Stomach (tissue), 8 donors: ENCODE measurements at regions not wholly inside any gene's neighbourhood (a gene's known extent, or its start where the extent isn't known, plus 50 kb on each side); places are given as distances from the start of the nearest gene placed in this dataset.

Experiments used
- DNase-seq, 2 donors: peaks; one replicate each; pipeline versions ENCODE4 v3.0.0 to v3.0.0-alpha.2; 2013 to 2019
- H3K27ac ChIP-seq, 5 donors: fragments of 200-600 bp in 4 of 5; sonication (generic) in 4 of 5; one replicate each; pipeline ENCODE4 v1.5.1; 2013 to 2019; ENCODE audit warnings: mild to moderate bottlenecking in 1 of 5, moderate library complexity in 1 of 5
- H3K27me3 ChIP-seq, 3 donors: fragments of 200-600 bp; sonication (generic); one replicate each; pipeline ENCODE4 v1.5.1; 2017 to 2019; ENCODE audit warnings: mixed run types in 1 of 3
- H3K36me3 ChIP-seq, 4 donors: fragments of 200-600 bp; sonication (generic); 1 replicate in 3 of 4; 2 replicates in 1 of 4; pipeline ENCODE4 v1.5.1; 2016 to 2019
- H3K4me1 ChIP-seq, 4 donors: fragments of 200-600 bp; sonication (generic); one replicate each; pipeline ENCODE4 v1.5.1; 2016 to 2019
- H3K4me3 ChIP-seq, 4 donors: fragments of 200-600 bp; sonication (generic) in 3 of 4; one replicate each; pipeline ENCODE4 v1.5.1; 2016 to 2019; ENCODE audit warnings: mild to moderate bottlenecking in 1 of 4
- H3K9me3 ChIP-seq, 4 donors: fragments of 200-600 bp; sonication (generic); one replicate each; pipeline ENCODE4 v1.5.1; 2016 to 2019
- CTCF ChIP-seq, 7 experiments: fragments of 450-650 bp in 4 of 7; fragments of 200-600 bp in 3 of 7; sonication (generic) in 3 of 7; IDR thresholded peaks; one replicate each; pipeline ENCODE4 v1.5.1; 2016 to 2019; ENCODE audit warnings: antibody characterized with exemption in 7 of 7, control low read depth in 2 of 7, mild to moderate bottlenecking in 1 of 7
- EP300 ChIP-seq: sonication (generic); formaldehyde crosslinking; IDR thresholded peaks from one replicate; pipeline ENCODE4 v1.6.1; 2017; ENCODE audit warnings: antibody characterized with exemption
- POLR2A ChIP-seq, 4 donors: fragments of 450-650 bp; IDR thresholded peaks; one replicate each; pipeline ENCODE4 v1.6.1; 2016; ENCODE audit warnings: antibody characterized with exemption in 4 of 4, control low read depth in 2 of 4, mild to moderate bottlenecking in 1 of 4, moderate library complexity in 1 of 4
- POLR2AphosphoS5 ChIP-seq, 3 donors: sonication (generic); formaldehyde crosslinking; IDR thresholded peaks; one replicate each; pipeline ENCODE4 v1.6.1; 2016; ENCODE audit warnings: antibody characterized with exemption in 3 of 3
- WGBS, 5 donors: extraction: QIAGEN DNeasy Blood & Tissue Kit in 3 of 5; methylation state at CpG; one replicate each; pipeline versions ENCODE4 v1.1.5 to v1.1.7; 2013 to 2018; 5-methylcytosine and 5-hydroxymethylcytosine counted together
- intact Hi-C: fragments of 100-400 bp; cut with DNase I; formaldehyde crosslinking; loops from one replicate; pipeline ENCODE4 v1.15.1; 2023; ENCODE audit warnings: low total_unique reads
- small RNA-seq, 4 donors: library from RNA; depleted of rRNA; stranded (forward); fragments of <200 nt; gene quantifications; one replicate each; pipeline ENCODE3, GENCODE V24; 2016
- donor health status: healthy with polysubstance abuse.
- donor health status: Bipolar disorder and iron deficiency.
- donor health status: healthy.

- H3K9me3 ChIP-seq: no peaks in the 10 kb centered on the region
- no peaks in the 10 kb centered on the region for H3K27me3 ChIP-seq
- H3K36me3 ChIP-seq: no peaks in the 10 kb centered on the region
- no peak for TF ChIP-seq POLR2AphosphoS5 (IDR thresholded peaks at IDR 0.05)
- no peak for TF ChIP-seq CTCF (IDR thresholded peaks at IDR 0.05)
- TF ChIP-seq POLR2A (IDR thresholded peaks at IDR 0.05): no peak
- no peak for TF ChIP-seq EP300
- WGBS, 5 donors: 54 to 71% (median 58%) methylated on average over 3 of the region's 3 CpGs
- H3K4me1 ChIP-seq: peaks cover 0 to 15% (median 7%) of the 10 kb centered on the region in 4 donors
- intact Hi-C loops: no loop called here
- H3K27ac ChIP-seq: no peak overlapping the region
- DNase-seq: no peak
- H3K4me3 ChIP-seq: no peak overlapping the region
Measured at GRCh38 chr4:184968366-184968765, 49.9 kb upstream of the HELT start.

Small RNAs in the stretch of these regions (small RNA-seq; reads per million reads assigned to genes)
- gene MIR4455: 0 reads per million in 4 donors
